ENCODE measurements at regions not wholly inside any gene's neighbourhood (a gene's known extent, or its start where the extent isn't known, plus 50 kb on each side); places are given as distances from the start of the nearest gene placed in this dataset.

DNA sequence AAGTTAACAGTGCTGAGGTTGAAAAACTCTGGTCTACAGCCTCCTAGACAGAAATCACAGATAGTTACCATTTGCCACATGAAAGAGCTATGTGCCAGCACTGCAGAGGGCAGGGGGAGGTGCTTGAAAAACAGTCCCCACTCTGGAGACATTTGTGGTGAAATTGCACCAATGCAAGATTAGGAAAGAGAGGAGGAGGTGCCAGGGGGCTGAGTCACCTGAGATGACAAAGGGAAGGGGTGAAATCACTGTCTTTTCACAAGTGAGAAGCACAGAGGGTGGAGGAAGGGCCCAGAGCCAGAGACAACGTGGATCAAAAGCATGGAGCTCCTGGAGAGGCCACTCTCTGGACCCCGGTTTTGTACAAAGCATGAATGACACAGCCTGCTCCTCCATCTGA is 196.3 kb downstream of the BUD13 start:
- no peak overlapping the region for H3K27ac ChIP-seq
- TF ChIP-seq ZFX (IDR thresholded peaks at IDR 0.05; ENCODE audit: borderline replicate concordance), result no peak
- TF ChIP-seq, protein P1, sequence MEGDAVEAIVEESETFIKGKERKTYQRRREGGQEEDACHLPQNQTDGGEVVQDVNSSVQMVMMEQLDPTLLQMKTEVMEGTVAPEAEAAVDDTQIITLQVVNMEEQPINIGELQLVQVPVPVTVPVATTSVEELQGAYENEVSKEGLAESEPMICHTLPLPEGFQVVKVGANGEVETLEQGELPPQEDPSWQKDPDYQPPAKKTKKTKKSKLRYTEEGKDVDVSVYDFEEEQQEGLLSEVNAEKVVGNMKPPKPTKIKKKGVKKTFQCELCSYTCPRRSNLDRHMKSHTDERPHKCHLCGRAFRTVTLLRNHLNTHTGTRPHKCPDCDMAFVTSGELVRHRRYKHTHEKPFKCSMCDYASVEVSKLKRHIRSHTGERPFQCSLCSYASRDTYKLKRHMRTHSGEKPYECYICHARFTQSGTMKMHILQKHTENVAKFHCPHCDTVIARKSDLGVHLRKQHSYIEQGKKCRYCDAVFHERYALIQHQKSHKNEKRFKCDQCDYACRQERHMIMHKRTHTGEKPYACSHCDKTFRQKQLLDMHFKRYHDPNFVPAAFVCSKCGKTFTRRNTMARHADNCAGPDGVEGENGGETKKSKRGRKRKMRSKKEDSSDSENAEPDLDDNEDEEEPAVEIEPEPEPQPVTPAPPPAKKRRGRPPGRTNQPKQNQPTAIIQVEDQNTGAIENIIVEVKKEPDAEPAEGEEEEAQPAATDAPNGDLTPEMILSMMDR (IDR thresholded peaks at IDR 0.05), result no peak

DNA sequence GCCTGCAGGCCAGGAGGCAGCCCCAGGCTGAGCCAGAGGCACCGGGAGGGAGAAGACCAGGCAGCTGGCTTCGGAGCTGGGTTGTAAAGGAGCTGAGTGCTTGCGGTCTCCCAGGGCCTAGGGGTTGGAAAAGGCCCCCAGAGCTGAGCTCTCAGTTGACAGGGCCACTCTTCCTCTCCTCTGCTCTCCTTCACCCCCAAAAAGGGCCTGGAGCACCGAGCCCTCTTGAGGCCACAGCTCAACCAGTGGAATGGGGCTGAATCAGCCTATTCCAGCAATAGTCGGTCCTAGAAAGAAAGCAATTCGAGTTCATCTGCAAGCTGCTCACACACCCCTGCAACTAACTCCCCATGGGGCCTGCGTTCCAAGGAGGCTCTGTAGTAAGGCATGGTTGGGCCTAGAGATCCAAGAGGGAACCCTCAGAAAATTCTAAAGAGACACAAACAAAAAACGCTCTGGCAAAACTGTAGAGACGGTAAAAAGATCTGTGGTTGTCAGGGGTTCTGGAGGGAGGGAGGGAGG is 205.0 kb downstream of the BUD13 start:
- no peak for TF ChIP-seq ZFX (IDR thresholded peaks at IDR 0.05; ENCODE audit: borderline replicate concordance)
- TF ChIP-seq, protein P1 (IDR thresholded peaks at IDR 0.05), result no peak
- no peak overlapping the region for H3K27ac ChIP-seq

DNA sequence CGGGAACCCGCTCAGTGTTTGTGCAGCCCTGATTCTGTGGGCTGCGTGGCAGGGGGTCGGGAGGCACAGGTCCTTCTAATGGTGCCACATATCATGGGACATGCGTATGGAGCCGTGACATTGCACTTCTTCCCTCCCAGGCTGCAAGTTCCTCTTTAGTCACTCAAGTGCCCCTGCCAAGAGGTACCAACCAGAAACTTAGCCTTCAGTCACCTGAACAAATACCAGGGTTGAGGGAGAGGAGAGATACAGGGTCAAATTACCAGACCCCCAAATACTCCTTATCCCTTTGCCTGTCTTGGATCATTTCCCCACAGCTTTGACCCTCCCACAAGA is 209.1 kb downstream of the BUD13 start:
- no peak overlapping the region for H3K27ac ChIP-seq
- TF ChIP-seq, protein P1 (IDR thresholded peaks at IDR 0.05), result no peak
- TF ChIP-seq ZFX (IDR thresholded peaks at IDR 0.05; ENCODE audit: borderline replicate concordance), result no peak

DNA sequence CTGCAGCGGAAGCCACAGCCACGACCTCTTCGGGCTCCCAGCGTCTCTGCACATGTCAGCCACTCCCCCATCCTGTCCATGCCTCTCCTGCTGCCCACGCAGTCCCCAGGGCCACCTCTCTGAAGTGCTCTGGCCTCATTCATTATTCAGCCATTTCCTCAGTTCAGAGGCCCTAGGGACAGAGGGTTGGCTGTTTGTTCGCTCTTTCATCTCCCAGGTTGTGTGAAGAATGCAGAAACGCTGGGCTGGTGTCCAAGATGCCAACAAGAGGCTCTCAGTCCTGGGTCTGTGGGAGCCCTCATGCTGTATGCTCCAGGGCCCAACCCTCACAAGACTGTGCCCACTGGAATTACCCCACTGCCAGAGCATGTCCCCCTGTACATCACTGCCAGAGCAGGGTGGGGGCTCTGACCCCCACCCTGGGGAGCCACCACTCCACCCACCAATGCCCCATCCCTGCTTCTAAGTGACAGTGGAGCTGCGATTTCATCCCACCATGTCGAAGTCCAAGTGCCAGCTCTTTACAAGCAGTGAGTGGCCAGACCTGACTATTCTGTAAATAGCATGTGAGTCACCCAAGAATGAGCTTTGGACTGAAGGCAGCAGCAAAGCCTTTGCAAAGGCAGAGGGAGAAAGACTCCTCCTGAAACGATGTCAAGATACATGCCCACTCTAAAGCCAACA is 209.6 kb downstream of the BUD13 start:
- TF ChIP-seq ZFX (IDR thresholded peaks at IDR 0.05; ENCODE audit: borderline replicate concordance), result no peak
- TF ChIP-seq, protein P1 (IDR thresholded peaks at IDR 0.05), result no peak
- no peak overlapping the region for H3K27ac ChIP-seq

DNA sequence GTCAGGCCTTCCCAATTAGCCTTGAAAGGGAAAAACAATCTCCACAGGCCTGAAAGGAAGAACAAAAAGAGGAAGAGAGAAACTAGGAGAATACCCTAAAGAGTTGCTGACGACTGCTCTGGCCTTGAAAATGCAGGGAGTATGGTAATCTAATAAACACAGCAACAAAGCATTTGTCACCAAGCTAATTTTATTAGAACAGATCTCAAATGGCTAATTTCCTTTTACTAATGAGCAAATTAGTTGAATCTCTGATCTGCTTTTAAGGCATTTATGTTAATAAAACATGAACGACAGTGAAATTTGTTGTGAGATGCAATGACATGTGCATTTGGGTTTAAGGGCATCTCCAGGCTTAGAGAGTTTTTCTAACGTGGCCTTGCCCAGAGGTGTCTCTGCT is 212.2 kb downstream of the BUD13 start:
- H3K27ac ChIP-seq, result no peak overlapping the region
- TF ChIP-seq, protein P1 (IDR thresholded peaks at IDR 0.05), result no peak
- no peak for TF ChIP-seq ZFX (IDR thresholded peaks at IDR 0.05; ENCODE audit: borderline replicate concordance)

DNA sequence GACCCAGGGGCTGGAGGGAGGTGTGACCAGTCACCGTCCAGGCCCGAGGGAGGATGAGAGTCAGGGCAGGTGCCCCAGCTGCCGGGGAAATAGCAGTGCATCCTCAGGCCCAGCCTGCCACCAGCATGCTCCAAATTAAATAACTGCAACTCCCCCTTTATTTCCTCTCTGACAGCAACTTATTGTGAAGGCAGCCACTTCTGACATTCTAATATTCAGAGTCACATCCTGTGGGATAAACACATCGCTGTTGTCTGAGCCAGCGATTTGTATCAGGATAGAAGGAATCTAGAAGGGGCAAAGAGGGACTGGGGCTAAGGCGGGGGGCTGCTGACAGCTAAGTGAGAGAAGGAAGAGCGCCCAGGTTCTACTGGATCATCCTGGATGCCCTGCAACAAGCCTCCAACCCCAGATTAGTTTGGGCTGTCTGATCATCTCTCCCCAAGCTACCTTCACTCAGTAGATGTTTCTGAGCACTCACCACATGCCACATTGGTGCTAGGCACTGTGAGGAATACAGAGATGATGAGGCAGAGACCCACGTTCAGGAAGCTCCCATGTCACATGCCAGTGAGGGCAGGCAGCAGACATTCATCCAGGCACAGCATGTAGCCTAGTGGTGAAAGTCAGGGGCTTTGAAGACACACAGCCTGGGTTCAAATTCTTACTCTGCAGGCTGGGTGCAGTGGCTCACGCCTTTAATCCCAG is 214.1 kb downstream of the BUD13 start:
- H3K27ac ChIP-seq, result no peak overlapping the region
- TF ChIP-seq, protein P1 (IDR thresholded peaks at IDR 0.05), result no peak
- no peak for TF ChIP-seq ZFX (IDR thresholded peaks at IDR 0.05; ENCODE audit: borderline replicate concordance)

DNA sequence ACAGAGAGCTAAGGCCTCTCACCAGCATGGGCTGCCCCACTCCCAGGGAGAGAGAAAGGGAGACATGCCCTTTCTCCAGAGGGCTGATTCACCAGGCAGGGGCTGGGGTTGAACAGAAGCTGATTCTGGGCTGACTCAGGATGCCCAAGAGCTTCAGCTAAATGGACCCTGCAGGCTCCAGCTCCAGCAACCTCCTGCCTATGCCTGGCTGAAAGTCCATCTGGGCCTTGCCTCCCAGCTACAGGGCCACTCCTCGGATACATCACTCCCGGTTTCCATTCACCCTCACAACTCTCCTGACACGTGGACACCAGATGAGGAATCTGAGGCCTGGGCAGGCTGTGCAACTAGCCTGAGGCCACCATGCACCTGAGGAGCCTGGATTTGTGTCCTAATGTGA is 215.5 kb downstream of the BUD13 start:
- TF ChIP-seq, protein P1 (IDR thresholded peaks at IDR 0.05), result no peak
- TF ChIP-seq ZFX (IDR thresholded peaks at IDR 0.05; ENCODE audit: borderline replicate concordance), result no peak
- no peak overlapping the region for H3K27ac ChIP-seq

Measured in 22Rv1 (cell line).